Uterus (tissue), 3 donors: ENCODE measurements at regions not wholly inside any gene's neighbourhood (a gene's known extent, or its start where the extent isn't known, plus 50 kb on each side); places are given as distances from the start of the nearest gene placed in this dataset.

Experiments
- DNase-seq, 2 donors: peaks; one replicate each; pipeline ENCODE4 v3.0.0-alpha.2; 2019 to 2020
- H3K27ac ChIP-seq, 2 donors: fragments of 200-600 bp; sonication (generic); 1 replicate in 1 of 2; 2 replicates in 1 of 2; pipeline ENCODE4 v1.5.1; 2016 to 2018
- H3K27me3 ChIP-seq, 2 donors: fragments of 200-600 bp; sonication (generic); one replicate each; pipeline ENCODE4 v1.5.1; 2018 to 2019; ENCODE audit warnings: control low read depth in 1 of 2
- H3K36me3 ChIP-seq, 2 donors: fragments of 200-600 bp; sonication (generic); one replicate each; pipeline ENCODE4 v1.5.1; 2019; ENCODE audit warnings: control low read depth in 1 of 2
- H3K4me1 ChIP-seq, 2 donors: fragments of 200-600 bp; sonication (generic); one replicate each; pipeline ENCODE4 v1.5.1; 2018 to 2019; ENCODE audit warnings: control low read depth in 1 of 2
- H3K4me3 ChIP-seq, 2 donors: fragments of 200-600 bp; sonication (generic); 1 replicate in 1 of 2; 2 replicates in 1 of 2; pipeline ENCODE4 v1.5.1; 2018 to 2019; ENCODE audit warnings: mild to moderate bottlenecking in 1 of 2
- H3K9me3 ChIP-seq, 2 donors: fragments of 200-600 bp; sonication (generic); one replicate each; pipeline ENCODE4 v1.5.1; 2019; ENCODE audit warnings: control low read depth in 1 of 2
- CTCF ChIP-seq, 4 experiments: fragments of 200-600 bp in 2 of 4; fragments of 450-650 bp in 2 of 4; sonication (generic) in 2 of 4; IDR thresholded peaks; one replicate each; pipeline ENCODE4 v1.5.1; 2016 to 2019; ENCODE audit warnings: antibody characterized with exemption in 4 of 4, mild to moderate bottlenecking in 2 of 4, moderate library complexity in 1 of 4
- POLR2A ChIP-seq, 2 donors: fragments of 450-650 bp; IDR thresholded peaks; one replicate each; pipeline ENCODE4 v1.6.1; 2016; ENCODE audit warnings: antibody characterized with exemption in 2 of 2, mild to moderate bottlenecking in 1 of 2, moderate library complexity in 1 of 2
- intact Hi-C: fragments of 100-400 bp; cut with DNase I; formaldehyde crosslinking; loops from one replicate; pipeline ENCODE4 v1.15.1; 2023; ENCODE audit warnings: low total_unique reads
- donor health status: DM: yes; HTN: yes; CAD: no.

- H3K4me1 ChIP-seq, result no peaks in the 10 kb centered on the region
- no peak overlapping the region for H3K27ac ChIP-seq
- H3K36me3 ChIP-seq, result peaks cover 0 to 2% of the 10 kb centered on the region in 2 donors
- H3K4me3 ChIP-seq, result no peak overlapping the region
- no peak for DNase-seq
- H3K9me3 ChIP-seq, result no peaks in the 10 kb centered on the region
- intact Hi-C loops, result no loop called here
- TF ChIP-seq POLR2A (IDR thresholded peaks at IDR 0.05) (no peak), CTCF (IDR thresholded peaks at IDR 0.05) (no peak)
- no peaks in the 10 kb centered on the region for H3K27me3 ChIP-seq
These were observed 187.3 kb upstream of the PACRGL start for GRCh38 chr4:20512985-20513384.

- Histone ChIP-seq H3K27ac (no peak overlapping the region), H3K27me3 (no peaks in the 10 kb centered on the region), H3K4me1 (no peaks in the 10 kb centered on the region), H3K36me3 (no peaks in the 10 kb centered on the region), H3K4me3 (no peak overlapping the region), H3K9me3 (no peaks in the 10 kb centered on the region)
- intact Hi-C loops, result no loop called here
- no peak for DNase-seq
- no peak for TF ChIP-seq POLR2A (IDR thresholded peaks at IDR 0.05)
- no peak for TF ChIP-seq CTCF (IDR thresholded peaks at IDR 0.05)
These were observed 179.4 kb upstream of the PACRGL start for GRCh38 chr4:20520901-20521300.

- DNase-seq, result no peak
These were observed 171.8 kb upstream of the PACRGL start for GRCh38 chr4:20528508-20528907.

GRCh38 chr4:20529691-20530090, 170.6 kb upstream of the PACRGL start:
- Histone ChIP-seq H3K36me3 (no peaks in the 10 kb centered on the region), H3K27me3 (no peaks in the 10 kb centered on the region), H3K27ac (no peak overlapping the region), H3K4me1 (no peaks in the 10 kb centered on the region), H3K9me3 (no peaks in the 10 kb centered on the region), H3K4me3 (no peak overlapping the region)
- intact Hi-C loops, result no loop called here
- TF ChIP-seq CTCF (IDR thresholded peaks at IDR 0.05), result no peak
- DNase-seq, result no peak

More at GRCh38 chr4:20528508-20528907, 171.8 kb upstream of the PACRGL start:
- H3K4me1 ChIP-seq, result no peaks in the 10 kb centered on the region
- no peak overlapping the region for H3K27ac ChIP-seq
- no peaks in the 10 kb centered on the region for H3K9me3 ChIP-seq
- no peak overlapping the region for H3K4me3 ChIP-seq
- intact Hi-C loops, result no loop called here
- TF ChIP-seq CTCF (IDR thresholded peaks at IDR 0.05) (no peak), POLR2A (IDR thresholded peaks at IDR 0.05) (no peak)
- H3K36me3 ChIP-seq, result no peaks in the 10 kb centered on the region
- no peaks in the 10 kb centered on the region for H3K27me3 ChIP-seq

GRCh38 chr4:20532116-20532790, 168.0 kb upstream of the PACRGL start:
- TF ChIP-seq CTCF (IDR thresholded peaks at IDR 0.05) (no peak), POLR2A (IDR thresholded peaks at IDR 0.05) (no peak)
- Histone ChIP-seq H3K27ac (no peak overlapping the region), H3K4me3 (no peak overlapping the region), H3K4me1 (no peaks in the 10 kb centered on the region), H3K27me3 (no peaks in the 10 kb centered on the region), H3K9me3 (no peaks in the 10 kb centered on the region), H3K36me3 (no peaks in the 10 kb centered on the region)
- no peak for DNase-seq
- intact Hi-C loops, result no loop called here
